ENCODE measurements at regions not wholly inside any gene's neighbourhood (a gene's known extent, or its start where the extent isn't known, plus 50 kb on each side); places are given as distances from the start of the nearest gene placed in this dataset.

DNA sequence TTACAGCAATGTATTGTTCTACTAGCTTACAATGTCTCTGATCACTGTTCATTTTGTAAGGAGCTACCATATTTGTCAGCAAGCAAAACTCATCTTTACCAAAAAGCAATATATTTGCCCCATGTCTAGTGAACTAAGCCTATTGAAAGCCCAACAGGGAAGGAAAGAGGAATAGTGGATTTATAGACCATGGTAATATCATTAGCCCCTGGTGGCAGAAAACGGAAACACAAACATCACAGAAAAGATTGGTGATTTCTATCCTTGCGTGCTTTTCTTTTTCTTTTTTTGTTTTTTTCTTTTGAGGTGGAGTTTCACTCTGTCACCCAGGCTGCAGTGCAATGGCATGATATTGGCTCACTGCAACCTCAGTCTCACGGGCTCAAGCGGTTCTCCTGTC, 1562.4 kb upstream of the TMEM132C start:
- H4K20me1 ChIP-seq (ENCODE audit: control insufficient read depth, insufficient read depth) = no peaks in the 10 kb centered on the region
- H3K4me3 ChIP-seq = no peak overlapping the region
- H3K27me3 ChIP-seq (replicated peaks in 1 of 2; ENCODE audit: control insufficient read depth in 2 of 2, insufficient read depth in 2 of 2, low read length in 1 of 2) = no peaks in the 10 kb centered on the region
- in situ Hi-C loops (cut with MboI) (no loop called here), intact Hi-C loops (cut with micrococcal nuclease; ENCODE audit: unreplicated experiment) (no loop called here)
- no peaks in the 10 kb centered on the region for H3K4me1 ChIP-seq (ENCODE audit: control insufficient read depth, insufficient read depth, low read length)
- no TSS peak for BruUV-seq (replicated peaks)
- WGBS (ENCODE audit: insufficient coverage, insufficient replicate concordance, low lambda C conversion rate, missing lambda C conversion rate) = 15% methylated on average over 4 of the region's 4 CpGs
- ChIA-PET RAD21 (ENCODE audit: unreplicated experiment) (no interaction called here), SMC1A (ENCODE audit: uncharacterized antibody, unreplicated experiment) (no interaction called here), CTCF (interaction anchor here (1.4 kb wide), 1 partner anchor 169 kb away, joined by 3 read pairs; no protein-coding TSS in a partner anchor), POLR2A (no interaction called here)
- H3K36me3 ChIP-seq (ENCODE audit: control insufficient read depth in 2 of 2, insufficient read depth in 2 of 2, low read length in 1 of 2) = no peaks in the 10 kb centered on the region
- no peak overlapping the region for H3K9ac ChIP-seq (ENCODE audit: control insufficient read depth, insufficient read depth, low read length)
- no peaks in the 10 kb centered on the region for H3K79me2 ChIP-seq (ENCODE audit: control insufficient read depth, insufficient read depth, low read length)
- H3K27ac ChIP-seq (ENCODE audit: control insufficient read depth, insufficient read depth) = no peak overlapping the region
- no peak overlapping the region for H2AFZ ChIP-seq (ENCODE audit: control insufficient read depth, low read depth, low read length)
- H3K4me2 ChIP-seq (ENCODE audit: control insufficient read depth, insufficient read depth) = no peak overlapping the region
- no peak for DNase-seq (ENCODE audit: low read depth, low spot score)
- no peak for FAIRE-seq
- H3K9me3 ChIP-seq (replicated peaks; ENCODE audit: control insufficient read depth, insufficient read depth, low read length) = no peaks in the 10 kb centered on the region
- no peak for ATAC-seq
- TF ChIP-seq SREBF2 (IDR thresholded peaks at IDR 0.05; ENCODE audit: low read length) (no peak), ZSCAN29 (IDR thresholded peaks at IDR 0.05) (no peak), POLR2AphosphoS5 (IDR thresholded peaks at IDR 0.05; ENCODE audit: low read length) (no peak), CEBPB (IDR thresholded peaks at IDR 0.05; ENCODE audit: borderline replicate concordance in 1 of 2, low read depth in 2 of 2, low read length in 2 of 2) (no peak), BRCA1 (IDR thresholded peaks at IDR 0.05; ENCODE audit: low read depth, low read length) (no peak), STAT1 (conservative IDR thresholded peaks at IDR 0.05) (no peak), GABPA (IDR thresholded peaks at IDR 0.05; ENCODE audit: low read depth) (no peak), MXI1 (IDR thresholded peaks at IDR 0.05; ENCODE audit: low read depth, low read length) (no peak)
- TF ChIP-seq, protein P1, sequence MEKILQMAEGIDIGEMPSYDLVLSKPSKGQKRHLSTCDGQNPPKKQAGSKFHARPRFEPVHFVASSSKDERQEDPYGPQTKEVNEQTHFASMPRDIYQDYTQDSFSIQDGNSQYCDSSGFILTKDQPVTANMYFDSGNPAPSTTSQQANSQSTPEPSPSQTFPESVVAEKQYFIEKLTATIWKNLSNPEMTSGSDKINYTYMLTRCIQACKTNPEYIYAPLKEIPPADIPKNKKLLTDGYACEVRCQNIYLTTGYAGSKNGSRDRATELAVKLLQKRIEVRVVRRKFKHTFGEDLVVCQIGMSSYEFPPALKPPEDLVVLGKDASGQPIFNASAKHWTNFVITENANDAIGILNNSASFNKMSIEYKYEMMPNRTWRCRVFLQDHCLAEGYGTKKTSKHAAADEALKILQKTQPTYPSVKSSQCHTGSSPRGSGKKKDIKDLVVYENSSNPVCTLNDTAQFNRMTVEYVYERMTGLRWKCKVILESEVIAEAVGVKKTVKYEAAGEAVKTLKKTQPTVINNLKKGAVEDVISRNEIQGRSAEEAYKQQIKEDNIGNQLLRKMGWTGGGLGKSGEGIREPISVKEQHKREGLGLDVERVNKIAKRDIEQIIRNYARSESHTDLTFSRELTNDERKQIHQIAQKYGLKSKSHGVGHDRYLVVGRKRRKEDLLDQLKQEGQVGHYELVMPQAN (conservative IDR thresholded peaks at IDR 0.05) = no peak
- TF ChIP-seq, protein P2, sequence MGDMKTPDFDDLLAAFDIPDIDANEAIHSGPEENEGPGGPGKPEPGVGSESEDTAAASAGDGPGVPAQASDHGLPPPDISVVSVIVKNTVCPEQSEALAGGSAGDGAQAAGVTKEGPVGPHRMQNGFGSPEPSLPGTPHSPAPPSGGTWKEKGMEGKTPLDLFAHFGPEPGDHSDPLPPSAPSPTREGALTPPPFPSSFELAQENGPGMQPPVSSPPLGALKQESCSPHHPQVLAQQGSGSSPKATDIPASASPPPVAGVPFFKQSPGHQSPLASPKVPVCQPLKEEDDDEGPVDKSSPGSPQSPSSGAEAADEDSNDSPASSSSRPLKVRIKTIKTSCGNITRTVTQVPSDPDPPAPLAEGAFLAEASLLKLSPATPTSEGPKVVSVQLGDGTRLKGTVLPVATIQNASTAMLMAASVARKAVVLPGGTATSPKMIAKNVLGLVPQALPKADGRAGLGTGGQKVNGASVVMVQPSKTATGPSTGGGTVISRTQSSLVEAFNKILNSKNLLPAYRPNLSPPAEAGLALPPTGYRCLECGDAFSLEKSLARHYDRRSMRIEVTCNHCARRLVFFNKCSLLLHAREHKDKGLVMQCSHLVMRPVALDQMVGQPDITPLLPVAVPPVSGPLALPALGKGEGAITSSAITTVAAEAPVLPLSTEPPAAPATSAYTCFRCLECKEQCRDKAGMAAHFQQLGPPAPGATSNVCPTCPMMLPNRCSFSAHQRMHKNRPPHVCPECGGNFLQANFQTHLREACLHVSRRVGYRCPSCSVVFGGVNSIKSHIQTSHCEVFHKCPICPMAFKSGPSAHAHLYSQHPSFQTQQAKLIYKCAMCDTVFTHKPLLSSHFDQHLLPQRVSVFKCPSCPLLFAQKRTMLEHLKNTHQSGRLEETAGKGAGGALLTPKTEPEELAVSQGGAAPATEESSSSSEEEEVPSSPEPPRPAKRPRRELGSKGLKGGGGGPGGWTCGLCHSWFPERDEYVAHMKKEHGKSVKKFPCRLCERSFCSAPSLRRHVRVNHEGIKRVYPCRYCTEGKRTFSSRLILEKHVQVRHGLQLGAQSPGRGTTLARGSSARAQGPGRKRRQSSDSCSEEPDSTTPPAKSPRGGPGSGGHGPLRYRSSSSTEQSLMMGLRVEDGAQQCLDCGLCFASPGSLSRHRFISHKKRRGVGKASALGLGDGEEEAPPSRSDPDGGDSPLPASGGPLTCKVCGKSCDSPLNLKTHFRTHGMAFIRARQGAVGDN (IDR thresholded peaks at IDR 0.05) = no peak
- TF ChIP-seq, protein P3, sequence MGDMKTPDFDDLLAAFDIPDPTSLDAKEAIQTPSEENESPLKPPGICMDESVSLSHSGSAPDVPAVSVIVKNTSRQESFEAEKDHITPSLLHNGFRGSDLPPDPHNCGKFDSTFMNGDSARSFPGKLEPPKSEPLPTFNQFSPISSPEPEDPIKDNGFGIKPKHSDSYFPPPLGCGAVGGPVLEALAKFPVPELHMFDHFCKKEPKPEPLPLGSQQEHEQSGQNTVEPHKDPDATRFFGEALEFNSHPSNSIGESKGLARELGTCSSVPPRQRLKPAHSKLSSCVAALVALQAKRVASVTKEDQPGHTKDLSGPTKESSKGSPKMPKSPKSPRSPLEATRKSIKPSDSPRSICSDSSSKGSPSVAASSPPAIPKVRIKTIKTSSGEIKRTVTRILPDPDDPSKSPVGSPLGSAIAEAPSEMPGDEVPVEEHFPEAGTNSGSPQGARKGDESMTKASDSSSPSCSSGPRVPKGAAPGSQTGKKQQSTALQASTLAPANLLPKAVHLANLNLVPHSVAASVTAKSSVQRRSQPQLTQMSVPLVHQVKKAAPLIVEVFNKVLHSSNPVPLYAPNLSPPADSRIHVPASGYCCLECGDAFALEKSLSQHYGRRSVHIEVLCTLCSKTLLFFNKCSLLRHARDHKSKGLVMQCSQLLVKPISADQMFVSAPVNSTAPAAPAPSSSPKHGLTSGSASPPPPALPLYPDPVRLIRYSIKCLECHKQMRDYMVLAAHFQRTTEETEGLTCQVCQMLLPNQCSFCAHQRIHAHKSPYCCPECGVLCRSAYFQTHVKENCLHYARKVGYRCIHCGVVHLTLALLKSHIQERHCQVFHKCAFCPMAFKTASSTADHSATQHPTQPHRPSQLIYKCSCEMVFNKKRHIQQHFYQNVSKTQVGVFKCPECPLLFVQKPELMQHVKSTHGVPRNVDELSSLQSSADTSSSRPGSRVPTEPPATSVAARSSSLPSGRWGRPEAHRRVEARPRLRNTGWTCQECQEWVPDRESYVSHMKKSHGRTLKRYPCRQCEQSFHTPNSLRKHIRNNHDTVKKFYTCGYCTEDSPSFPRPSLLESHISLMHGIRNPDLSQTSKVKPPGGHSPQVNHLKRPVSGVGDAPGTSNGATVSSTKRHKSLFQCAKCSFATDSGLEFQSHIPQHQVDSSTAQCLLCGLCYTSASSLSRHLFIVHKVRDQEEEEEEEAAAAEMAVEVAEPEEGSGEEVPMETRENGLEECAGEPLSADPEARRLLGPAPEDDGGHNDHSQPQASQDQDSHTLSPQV (IDR thresholded peaks at IDR 0.05) = no peak
- TF ChIP-seq, protein P4, sequence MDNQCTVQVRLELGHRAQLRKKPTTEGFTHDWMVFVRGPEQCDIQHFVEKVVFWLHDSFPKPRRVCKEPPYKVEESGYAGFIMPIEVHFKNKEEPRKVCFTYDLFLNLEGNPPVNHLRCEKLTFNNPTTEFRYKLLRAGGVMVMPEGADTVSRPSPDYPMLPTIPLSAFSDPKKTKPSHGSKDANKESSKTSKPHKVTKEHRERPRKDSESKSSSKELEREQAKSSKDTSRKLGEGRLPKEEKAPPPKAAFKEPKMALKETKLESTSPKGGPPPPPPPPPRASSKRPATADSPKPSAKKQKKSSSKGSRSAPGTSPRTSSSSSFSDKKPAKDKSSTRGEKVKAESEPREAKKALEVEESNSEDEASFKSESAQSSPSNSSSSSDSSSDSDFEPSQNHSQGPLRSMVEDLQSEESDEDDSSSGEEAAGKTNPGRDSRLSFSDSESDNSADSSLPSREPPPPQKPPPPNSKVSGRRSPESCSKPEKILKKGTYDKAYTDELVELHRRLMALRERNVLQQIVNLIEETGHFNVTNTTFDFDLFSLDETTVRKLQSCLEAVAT (IDR thresholded peaks at IDR 0.05) = no peak
